ENCODE measurements at regions not wholly inside any gene's neighbourhood (a gene's known extent, or its start where the extent isn't known, plus 50 kb on each side); places are given as distances from the start of the nearest gene placed in this dataset.
"Not testable (repeated sequence)": the region's sequence is repeated elsewhere in the genome, so short reads cannot be mapped to it uniquely, and the experiment has no call there.

- TF ChIP-seq CTCF (IDR thresholded peaks at IDR 0.05): peak in 1 of 2 donors; percentile 27
- TF ChIP-seq POLR2A, EP300 (IDR thresholded peaks at IDR 0.05): not testable (repeated sequence)
Measured at GRCh38 chr14:106234525-106235254, 708.3 kb downstream of the TMEM121 start.
